ENCODE measurements at regions not wholly inside any gene's neighbourhood (a gene's known extent, or its start where the extent isn't known, plus 50 kb on each side); places are given as distances from the start of the nearest gene placed in this dataset.

- Histone ChIP-seq H3K27me3 (no peaks in the 10 kb centered on the region), H3K9me3 (no peaks in the 10 kb centered on the region), H3K27ac (peak overlapping the region; percentile 67 to 76), H3K36me3 (no peaks in the 10 kb centered on the region), H3K4me1 (peaks cover 0 to 5% of the 10 kb centered on the region in 2 donors), H3K4me3 (peak overlapping the region in 1 of 3 donors; percentile 5)
- DNase-seq (ENCODE audit: low spot score in 2 of 2): peak in 1 of 2 donors; percentile 55
- TF ChIP-seq POLR2A (IDR thresholded peaks at IDR 0.05): no peak
- intact Hi-C loops (cut with DNase I; ENCODE audit: low total_unique reads): loop anchor here (10.0 kb wide), 1 partner anchor 91 kb away; no protein-coding TSS in a partner anchor
Observed at GRCh38 chr3:14303336-14304100, 98.9 kb upstream of the SLC6A6 start.

GRCh38 chr3:14304101-14305045 is 98.0 kb upstream of the SLC6A6 start:
- Histone ChIP-seq H3K4me3 (no peak overlapping the region), H3K4me1 (peaks cover 0 to 5% of the 10 kb centered on the region in 2 donors), H3K27ac (peak overlapping the region; percentile 67 to 76), H3K36me3 (no peaks in the 10 kb centered on the region), H3K27me3 (peaks cover 0 to 3% of the 10 kb centered on the region in 2 donors), H3K9me3 (no peaks in the 10 kb centered on the region)
- DNase-seq (ENCODE audit: low spot score in 2 of 2): peak; percentile 57 to 93
- no peak for TF ChIP-seq POLR2A (IDR thresholded peaks at IDR 0.05)
- peak in 1 of 3 donors; percentile 12 for TF ChIP-seq POLR2AphosphoS5 (IDR thresholded peaks at IDR 0.05)
- intact Hi-C loops (cut with DNase I; ENCODE audit: low total_unique reads): loop anchor here (10.0 kb wide), 1 partner anchor 90 kb away; no protein-coding TSS in a partner anchor

GRCh38 chr3:14305324-14305723 is 97.1 kb upstream of the SLC6A6 start:
- Histone ChIP-seq H3K4me1 (peaks cover 0 to 5% of the 10 kb centered on the region in 2 donors), H3K4me3 (no peak overlapping the region), H3K27ac (peak overlapping the region; percentile 66 to 67), H3K9me3 (no peaks in the 10 kb centered on the region), H3K36me3 (no peaks in the 10 kb centered on the region), H3K27me3 (peaks cover 0 to 3% of the 10 kb centered on the region in 2 donors)
- intact Hi-C loops (cut with DNase I; ENCODE audit: low total_unique reads): loop anchor here (10.0 kb wide), 1 partner anchor 89 kb away; no protein-coding TSS in a partner anchor
- TF ChIP-seq CTCF (IDR thresholded peaks at IDR 0.05): no peak
- TF ChIP-seq POLR2AphosphoS5 (IDR thresholded peaks at IDR 0.05): no peak
- no peak for TF ChIP-seq POLR2A (IDR thresholded peaks at IDR 0.05)
- DNase-seq (ENCODE audit: low spot score in 2 of 2): no peak

GRCh38 chr3:14306142-14306541 is 96.3 kb upstream of the SLC6A6 start:
- no peak for TF ChIP-seq POLR2A (IDR thresholded peaks at IDR 0.05)
- no peak overlapping the region for H3K27ac ChIP-seq
- intact Hi-C loops (cut with DNase I; ENCODE audit: low total_unique reads): loop anchor here (10.0 kb wide), 1 partner anchor 89 kb away; no protein-coding TSS in a partner anchor

GRCh38 chr3:14307656-14308302 is 94.6 kb upstream of the SLC6A6 start:
- DNase-seq (ENCODE audit: low spot score in 2 of 2): no peak
- intact Hi-C loops (cut with DNase I; ENCODE audit: low total_unique reads): loop anchor here (10.0 kb wide), 1 partner anchor 87 kb away; no protein-coding TSS in a partner anchor
- H3K27ac ChIP-seq: no peak overlapping the region
- H3K4me1 ChIP-seq: peaks cover 0 to 5% of the 10 kb centered on the region in 2 donors
- H3K9me3 ChIP-seq: no peaks in the 10 kb centered on the region
- no peak overlapping the region for H3K4me3 ChIP-seq
- H3K27me3 ChIP-seq: peaks cover 0 to 3% of the 10 kb centered on the region in 2 donors
- TF ChIP-seq CTCF (IDR thresholded peaks at IDR 0.05): no peak
- H3K36me3 ChIP-seq: no peaks in the 10 kb centered on the region

More at GRCh38 chr3:14306142-14306541, 96.3 kb upstream of the SLC6A6 start:
- Histone ChIP-seq H3K27me3 (peaks cover 0 to 3% of the 10 kb centered on the region in 2 donors), H3K4me3 (no peak overlapping the region), H3K4me1 (peaks cover 0 to 5% of the 10 kb centered on the region in 2 donors), H3K9me3 (no peaks in the 10 kb centered on the region), H3K36me3 (no peaks in the 10 kb centered on the region)
- no peak for DNase-seq (ENCODE audit: low spot score in 2 of 2)

GRCh38 chr3:14311729-14312128 is 90.7 kb upstream of the SLC6A6 start:
- intact Hi-C loops (cut with DNase I; ENCODE audit: low total_unique reads): no loop called here
- Histone ChIP-seq H3K27me3 (peaks cover 0 to 3% of the 10 kb centered on the region in 2 donors), H3K9me3 (no peaks in the 10 kb centered on the region), H3K36me3 (no peaks in the 10 kb centered on the region), H3K4me1 (peaks cover 0 to 2% of the 10 kb centered on the region in 2 donors), H3K4me3 (no peak overlapping the region), H3K27ac (no peak overlapping the region)
- DNase-seq (ENCODE audit: low spot score in 2 of 2): no peak
- no peak for TF ChIP-seq POLR2A (IDR thresholded peaks at IDR 0.05)
- TF ChIP-seq CTCF (IDR thresholded peaks at IDR 0.05): no peak
- no peak for TF ChIP-seq POLR2AphosphoS5 (IDR thresholded peaks at IDR 0.05)

Measured in breast epithelium (tissue), 4 donors.